ENCODE measurements at regions not wholly inside any gene's neighbourhood (a gene's known extent, or its start where the extent isn't known, plus 50 kb on each side); places are given as distances from the start of the nearest gene placed in this dataset.

- H3K27ac Mint-ChIP-seq, result no peak overlapping the region
- no peak for ATAC-seq
- DNase-seq (ENCODE audit: low spot score), result no peak
- CTCF ChIA-PET, result no interaction called here
- no peaks in the 10 kb centered on the region for H3K36me3 Mint-ChIP-seq
- TF ChIP-seq ATF3 (CRISPR knock-in tag; conservative IDR thresholded peaks at IDR 0.05), result no peak
- TF ChIP-seq CDX4 (CRISPR knock-in tag; IDR thresholded peaks at IDR 0.05; ENCODE audit: borderline replicate concordance), result no peak
- no peak for TF ChIP-seq NFATC4 (CRISPR knock-in tag; IDR thresholded peaks at IDR 0.05)
- TF ChIP-seq PRRX2 (CRISPR knock-in tag; IDR thresholded peaks at IDR 0.05), result no peak
- no peak for TF ChIP-seq ZNF281 (CRISPR knock-in tag; IDR thresholded peaks at IDR 0.05)
- TF ChIP-seq USF2 (CRISPR knock-in tag; IDR thresholded peaks at IDR 0.05), result no peak
- no peaks in the 10 kb centered on the region for H3K4me1 Mint-ChIP-seq
- peaks cover 17% of the 10 kb centered on the region for H3K9me3 Mint-ChIP-seq
- H3K4me3 Mint-ChIP-seq, result no peak overlapping the region
- peaks cover 3% of the 10 kb centered on the region; the same call in 1 of the 2 replicates for H3K27me3 Mint-ChIP-seq (ENCODE audit: low read depth)
- POLR2A ChIA-PET, result no interaction called here
Measured at GRCh38 chr4:122542411-122543236, 78.2 kb downstream of the IL21 start.

GRCh38 chr4:122541996-122542395 lies 78.9 kb downstream of the IL21 start:
- DNase-seq (ENCODE audit: low spot score), result no peak
- Mint-ChIP-seq H3K9me3 (peaks cover 17% of the 10 kb centered on the region), H3K4me1 (no peaks in the 10 kb centered on the region), H3K4me3 (no peak overlapping the region), H3K36me3 (no peaks in the 10 kb centered on the region), H3K27me3 (ENCODE audit: low read depth) (peaks cover 3% of the 10 kb centered on the region; the same call in 1 of the 2 replicates), H3K27ac (no peak overlapping the region)
- CTCF ChIA-PET, result no interaction called here
- POLR2A ChIA-PET, result no interaction called here
- ATAC-seq, result no peak
- TF ChIP-seq ZNF317 (CRISPR knock-in tag; IDR thresholded peaks at IDR 0.05; ENCODE audit: borderline replicate concordance, low read depth) (no peak), FOXP1 (CRISPR knock-in tag; IDR thresholded peaks at IDR 0.05; ENCODE audit: borderline replicate concordance) (no peak), ZNF232 (CRISPR knock-in tag; IDR thresholded peaks at IDR 0.05) (no peak), ARID4B (CRISPR knock-in tag; IDR thresholded peaks at IDR 0.05; ENCODE audit: borderline replicate concordance) (no peak), MLX (CRISPR knock-in tag; IDR thresholded peaks at IDR 0.05) (no peak), GTF2I (CRISPR knock-in tag; conservative IDR thresholded peaks at IDR 0.05) (no peak), ZMAT4 (CRISPR knock-in tag; IDR thresholded peaks at IDR 0.05) (no peak), E2F4 (CRISPR knock-in tag; IDR thresholded peaks at IDR 0.05; ENCODE audit: borderline replicate concordance, low read depth) (no peak), HMGA2 (CRISPR knock-in tag; IDR thresholded peaks at IDR 0.05) (no peak), ZNF532 (CRISPR knock-in tag; IDR thresholded peaks at IDR 0.05; ENCODE audit: borderline replicate concordance) (no peak)

Data from WTC11 (cell line).